ENCODE measurements at regions not wholly inside any gene's neighbourhood (a gene's known extent, or its start where the extent isn't known, plus 50 kb on each side); places are given as distances from the start of the nearest gene placed in this dataset.

- DNase-seq (ENCODE audit: low spot score in 2 of 2, unreplicated experiment in 2 of 2) = no peak
- TF ChIP-seq CTCF (IDR thresholded peaks at IDR 0.05; ENCODE audit: unreplicated experiment) = no peak
- Mint-ChIP-seq H3K27me3 (ENCODE audit: low read depth) (no peaks in the 10 kb centered on the region), H3K4me3 (no peak overlapping the region), H3K4me1 (peaks cover 16% of the 10 kb centered on the region), H3K9me3 (peaks cover 16% of the 10 kb centered on the region), H3K36me3 (no peaks in the 10 kb centered on the region), H3K27ac (no peak overlapping the region)
These were observed 57.2 kb upstream of the PITRM1 start for GRCh38 chr10:3229815-3230214.

- TF ChIP-seq CTCF (IDR thresholded peaks at IDR 0.05; ENCODE audit: unreplicated experiment) = no peak
- Mint-ChIP-seq H3K27me3 (ENCODE audit: low read depth) (no peaks in the 10 kb centered on the region), H3K36me3 (no peaks in the 10 kb centered on the region), H3K4me1 (peaks cover 16% of the 10 kb centered on the region), H3K27ac (no peak overlapping the region), H3K4me3 (no peak overlapping the region), H3K9me3 (peaks cover 16% of the 10 kb centered on the region)
- DNase-seq (ENCODE audit: low spot score in 2 of 2, unreplicated experiment in 2 of 2) = no peak
These were observed 56.0 kb upstream of the PITRM1 start for GRCh38 chr10:3228629-3228945.

- Mint-ChIP-seq H3K4me1 (peaks cover 16% of the 10 kb centered on the region), H3K4me3 (no peak overlapping the region), H3K9me3 (peaks cover 7% of the 10 kb centered on the region), H3K27me3 (ENCODE audit: low read depth) (no peaks in the 10 kb centered on the region), H3K36me3 (no peaks in the 10 kb centered on the region), H3K27ac (peak overlapping the region; percentile 87)
- TF ChIP-seq CTCF (IDR thresholded peaks at IDR 0.05; ENCODE audit: unreplicated experiment) = no peak
- no peak for DNase-seq (ENCODE audit: low spot score in 2 of 2, unreplicated experiment in 2 of 2)
These were observed 54.6 kb upstream of the PITRM1 start for GRCh38 chr10:3226960-3227744.

GRCh38 chr10:3225561-3225960, 53.0 kb upstream of the PITRM1 start:
- H3K36me3 Mint-ChIP-seq = no peaks in the 10 kb centered on the region
- H3K4me1 Mint-ChIP-seq = peaks cover 16% of the 10 kb centered on the region
- no peaks in the 10 kb centered on the region for H3K27me3 Mint-ChIP-seq (ENCODE audit: low read depth)
- H3K9me3 Mint-ChIP-seq = no peaks in the 10 kb centered on the region
- H3K4me3 Mint-ChIP-seq = no peak overlapping the region
- TF ChIP-seq CTCF (IDR thresholded peaks at IDR 0.05; ENCODE audit: unreplicated experiment) = no peak
- DNase-seq (ENCODE audit: low spot score in 2 of 2, unreplicated experiment in 2 of 2) = no peak
- no peak overlapping the region for H3K27ac Mint-ChIP-seq

GRCh38 chr10:3224241-3224640, 51.7 kb upstream of the PITRM1 start:
- Mint-ChIP-seq H3K4me1 (peaks cover 16% of the 10 kb centered on the region), H3K27ac (no peak overlapping the region), H3K9me3 (peaks cover 3% of the 10 kb centered on the region), H3K27me3 (ENCODE audit: low read depth) (no peaks in the 10 kb centered on the region), H3K4me3 (no peak overlapping the region), H3K36me3 (no peaks in the 10 kb centered on the region)
- no peak for DNase-seq (ENCODE audit: low spot score in 2 of 2, unreplicated experiment in 2 of 2)
- TF ChIP-seq CTCF (IDR thresholded peaks at IDR 0.05; ENCODE audit: unreplicated experiment) = no peak

Data from mesothelial cell of epicardium (in vitro differentiated cells).